ENCODE measurements at regions not wholly inside any gene's neighbourhood (a gene's known extent, or its start where the extent isn't known, plus 50 kb on each side); places are given as distances from the start of the nearest gene placed in this dataset.

- Histone ChIP-seq H3K36me3 (ENCODE audit: control insufficient read depth in 4 of 4, insufficient read depth in 4 of 4, low read length in 4 of 4) (no peaks in the 10 kb centered on the region), H3K4me1 (ENCODE audit: control insufficient read depth in 5 of 5, insufficient read depth in 5 of 5, low read length in 5 of 5) (no peaks in the 10 kb centered on the region), H3K27me3 (ENCODE audit: control insufficient read depth in 3 of 3, insufficient read depth in 3 of 3, low read length in 2 of 3) (no peaks in the 10 kb centered on the region), H3K27ac (ENCODE audit: low read depth in 1 of 2, low read length in 1 of 2) (no peak overlapping the region), H3K9me3 (ENCODE audit: control insufficient read depth in 4 of 4, insufficient read depth in 3 of 4, low read length in 3 of 4) (no peaks in the 10 kb centered on the region), H3K9ac (ENCODE audit: insufficient read depth in 1 of 2, low read length in 2 of 2) (no peak overlapping the region), H3K4me3 (no peak overlapping the region)
- TF ChIP-seq, protein P1, sequence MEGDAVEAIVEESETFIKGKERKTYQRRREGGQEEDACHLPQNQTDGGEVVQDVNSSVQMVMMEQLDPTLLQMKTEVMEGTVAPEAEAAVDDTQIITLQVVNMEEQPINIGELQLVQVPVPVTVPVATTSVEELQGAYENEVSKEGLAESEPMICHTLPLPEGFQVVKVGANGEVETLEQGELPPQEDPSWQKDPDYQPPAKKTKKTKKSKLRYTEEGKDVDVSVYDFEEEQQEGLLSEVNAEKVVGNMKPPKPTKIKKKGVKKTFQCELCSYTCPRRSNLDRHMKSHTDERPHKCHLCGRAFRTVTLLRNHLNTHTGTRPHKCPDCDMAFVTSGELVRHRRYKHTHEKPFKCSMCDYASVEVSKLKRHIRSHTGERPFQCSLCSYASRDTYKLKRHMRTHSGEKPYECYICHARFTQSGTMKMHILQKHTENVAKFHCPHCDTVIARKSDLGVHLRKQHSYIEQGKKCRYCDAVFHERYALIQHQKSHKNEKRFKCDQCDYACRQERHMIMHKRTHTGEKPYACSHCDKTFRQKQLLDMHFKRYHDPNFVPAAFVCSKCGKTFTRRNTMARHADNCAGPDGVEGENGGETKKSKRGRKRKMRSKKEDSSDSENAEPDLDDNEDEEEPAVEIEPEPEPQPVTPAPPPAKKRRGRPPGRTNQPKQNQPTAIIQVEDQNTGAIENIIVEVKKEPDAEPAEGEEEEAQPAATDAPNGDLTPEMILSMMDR (IDR thresholded peaks at IDR 0.05; ENCODE audit: control extremely low read depth, extremely low read depth), result no peak
- DNase-seq, result peak in 2 of 3 donors; percentile 28 to 49
- 36 to 39% methylated on average over 3 of the region's 3 CpGs for WGBS, 2 donors
- ATAC-seq (ENCODE audit: insufficient read depth, low FRiP score), result no peak
Measured at GRCh38 chr5:24110004-24110615, 534.7 kb downstream of the CDH10 start.

DNA sequence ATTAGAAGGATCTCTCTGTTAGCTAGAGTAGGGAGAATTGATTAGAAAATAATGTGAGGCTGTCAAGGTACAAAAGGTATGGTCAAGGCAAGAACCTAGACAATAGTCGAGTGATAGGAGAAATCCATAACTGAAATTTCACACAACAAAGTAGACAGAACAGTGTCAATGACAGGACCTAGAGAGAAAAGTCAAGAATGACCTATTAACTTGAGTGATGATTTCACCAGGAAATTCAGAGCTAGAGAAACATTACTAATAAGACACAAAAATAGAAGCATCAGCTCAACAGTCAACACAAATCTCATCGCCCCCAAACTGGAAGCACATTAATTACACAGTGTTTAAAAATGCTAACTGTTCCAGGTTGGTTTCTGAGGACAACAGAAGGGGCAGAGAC is 532.4 kb downstream of the CDH10 start:
- WGBS, 2 donors, result 78 to 84% methylated on average over 2 of the region's 2 CpGs
- Histone ChIP-seq H3K9ac (ENCODE audit: insufficient read depth in 1 of 2, low read length in 2 of 2) (no peak overlapping the region), H3K27me3 (ENCODE audit: control insufficient read depth in 3 of 3, insufficient read depth in 3 of 3, low read length in 2 of 3) (no peaks in the 10 kb centered on the region), H3K27ac (ENCODE audit: low read depth in 1 of 2, low read length in 1 of 2) (no peak overlapping the region), H3K36me3 (ENCODE audit: control insufficient read depth in 4 of 4, insufficient read depth in 4 of 4, low read length in 4 of 4) (no peaks in the 10 kb centered on the region), H3K4me1 (ENCODE audit: control insufficient read depth in 5 of 5, insufficient read depth in 5 of 5, low read length in 5 of 5) (no peaks in the 10 kb centered on the region), H3K4me3 (no peak overlapping the region), H3K9me3 (ENCODE audit: control insufficient read depth in 4 of 4, insufficient read depth in 3 of 4, low read length in 3 of 4) (no peaks in the 10 kb centered on the region)
- DNase-seq (no peak), ATAC-seq (ENCODE audit: insufficient read depth, low FRiP score) (no peak)
- TF ChIP-seq, protein P1 (IDR thresholded peaks at IDR 0.05; ENCODE audit: control extremely low read depth, extremely low read depth), result no peak

GRCh38 chr5:24118351-24118750 is 526.4 kb downstream of the CDH10 start:
- ATAC-seq (ENCODE audit: insufficient read depth, low FRiP score), result no peak

More at GRCh38 chr5:24118351-24118750, 526.4 kb downstream of the CDH10 start:
- Histone ChIP-seq H3K27me3 (ENCODE audit: control insufficient read depth in 3 of 3, insufficient read depth in 3 of 3, low read length in 2 of 3) (no peaks in the 10 kb centered on the region), H3K36me3 (ENCODE audit: control insufficient read depth in 4 of 4, insufficient read depth in 4 of 4, low read length in 4 of 4) (no peaks in the 10 kb centered on the region), H3K9me3 (ENCODE audit: control insufficient read depth in 4 of 4, insufficient read depth in 3 of 4, low read length in 3 of 4) (no peaks in the 10 kb centered on the region), H3K9ac (ENCODE audit: insufficient read depth in 1 of 2, low read length in 2 of 2) (no peak overlapping the region), H3K4me1 (ENCODE audit: control insufficient read depth in 5 of 5, insufficient read depth in 5 of 5, low read length in 5 of 5) (no peaks in the 10 kb centered on the region), H3K4me3 (no peak overlapping the region), H3K27ac (ENCODE audit: low read depth in 1 of 2, low read length in 1 of 2) (no peak overlapping the region)
- no peak for DNase-seq
- TF ChIP-seq, protein P1 (IDR thresholded peaks at IDR 0.05; ENCODE audit: control extremely low read depth, extremely low read depth), result no peak
- WGBS, 2 donors, result 80 to 88% methylated on average over 2 of the region's 2 CpGs
